ENCODE measurements at regions not wholly inside any gene's neighbourhood (a gene's known extent, or its start where the extent isn't known, plus 50 kb on each side); places are given as distances from the start of the nearest gene placed in this dataset.

GRCh38 chr1:20410503-20410902, 75.5 kb downstream of the CAMK2N1 start:
- TF ChIP-seq CTCF (IDR thresholded peaks at IDR 0.05) (no peak), EZH2 (IDR thresholded peaks at IDR 0.05; ENCODE audit: borderline replicate concordance, insufficient read depth, low read depth, low read length, poor library complexity, severe bottlenecking) (no peak)
